B cell (primary cell): ENCODE measurements at regions not wholly inside any gene's neighbourhood (a gene's known extent, or its start where the extent isn't known, plus 50 kb on each side); places are given as distances from the start of the nearest gene placed in this dataset.

Experiments used
- ATAC-seq: fragments of 200-7000 bp; cut with Tn5 transposase; one replicate; pipeline ENCODE4 v1.10.0; 2021; ENCODE audit warnings: low read depth, mild to moderate bottlenecking, moderate number of reproducible peaks, moderate library complexity
- CTCF ChIA-PET: fragments of 350-600 bp; sonication (Branson Sonifier 250); formaldehyde crosslinking; loops from one replicate; lab custom pipeline; 2021; ENCODE audit warnings: antibody characterized with exemption, inconsistent platforms; lab: Charles Lee
- POLR2A ChIA-PET: fragments of 350-600 bp; sonication (Branson Sonifier 250); formaldehyde crosslinking; loops from one replicate; lab custom pipeline; 2021; ENCODE audit warnings: antibody characterized with exemption; lab: Charles Lee
- DNase-seq: peaks from one replicate; pipeline ENCODE4 v3.0.0; 2013
- H2AFZ ChIP-seq: 2 replicates; pipeline ENCODE4 v1.6.1; 2012; ENCODE audit warnings: mild to moderate bottlenecking, low read depth, low read length; ENCODE audit not compliant: insufficient read depth, poor library complexity, severe bottlenecking
- H3K27ac ChIP-seq, 2 donors: 1 replicate in 1 of 2; 2 replicates in 1 of 2; pipeline ENCODE4 v1.5.1; 2012 to 2013; ENCODE audit warnings: low read length in 2 of 2, mild to moderate bottlenecking in 2 of 2, moderate library complexity in 1 of 2
- H3K27me3 ChIP-seq, 4 experiments: fragments of 200-600 bp in 1 of 4; sonication (generic) in 1 of 4; replicated peaks in 1 of 4; 1 replicate in 2 of 4; 2 replicates in 2 of 4; pipeline versions ENCODE4 v1.6.1 to v1.7.0; 2013 to 2016; ENCODE audit warnings: low read length in 3 of 4, mild to moderate bottlenecking in 2 of 4, mixed read lengths in 1 of 4, moderate library complexity in 1 of 4; ENCODE audit not compliant: insufficient read depth in 4 of 4, control insufficient read depth in 3 of 4; ENCODE audit errors: control extremely low read depth in 1 of 4
- H3K36me3 ChIP-seq, 2 experiments: replicated peaks in 1 of 2; 1 replicate in 1 of 2; 2 replicates in 1 of 2; pipeline versions ENCODE4 v1.6.1 to v1.7.1; 2013; ENCODE audit warnings: low read length in 1 of 2; ENCODE audit not compliant: insufficient read depth in 2 of 2, control insufficient read depth in 1 of 2; ENCODE audit errors: control extremely low read depth in 1 of 2, extremely low read depth in 1 of 2
- H3K4me1 ChIP-seq, 2 donors: fragments of 200-600 bp in 1 of 2; sonication (generic) in 1 of 2; 1 replicate in 1 of 2; 2 replicates in 1 of 2; pipeline versions ENCODE4 v1.5.1 to v1.6.1; 2013 to 2017; ENCODE audit warnings: low read length in 2 of 2; ENCODE audit not compliant: control insufficient read depth in 2 of 2, insufficient read depth in 2 of 2
- H3K4me2 ChIP-seq: replicated peaks from 2 replicates; pipeline ENCODE3; 2012; ENCODE audit warnings: mild to moderate bottlenecking, low read depth, low read length; ENCODE audit not compliant: poor library complexity, severe bottlenecking
- H3K4me3 ChIP-seq, 5 experiments: fragments of 200-600 bp in 1 of 5; sonication (generic) in 1 of 5; 1 replicate in 3 of 5; 2 replicates in 2 of 5; pipeline versions ENCODE4 v1.5.1 to v1.7.0; 2011 to 2016; ENCODE audit warnings: low read length in 4 of 5, mild to moderate bottlenecking in 4 of 5, low read depth in 2 of 5, control low read depth in 1 of 5, moderate library complexity in 1 of 5; ENCODE audit not compliant: insufficient read depth in 1 of 5; ENCODE audit errors: control extremely low read depth in 1 of 5, extremely low read depth in 1 of 5
- H3K79me2 ChIP-seq: fragments of 200-600 bp; sonication (generic); one replicate; pipeline ENCODE4 v1.6.0; 2016; ENCODE audit warnings: low read length; ENCODE audit not compliant: control insufficient read depth, insufficient read depth
- H3K9ac ChIP-seq: fragments of 200-600 bp; sonication (generic); 2 replicates; pipeline ENCODE4 v1.6.1; 2017; ENCODE audit warnings: mild to moderate bottlenecking, low read length, moderate library complexity
- H3K9me3 ChIP-seq, 3 donors: one replicate each; pipeline versions ENCODE4 v1.6.1 to v1.7.1; 2013; ENCODE audit warnings: low read length in 2 of 3; ENCODE audit not compliant: control insufficient read depth in 2 of 3, insufficient read depth in 1 of 3; ENCODE audit errors: control extremely low read depth in 1 of 3
- H4K20me1 ChIP-seq: 2 replicates; pipeline ENCODE4 v1.6.0; 2012; ENCODE audit warnings: mild to moderate bottlenecking, low read length; ENCODE audit not compliant: insufficient read depth, control insufficient read depth, poor library complexity, severe bottlenecking
- H3K27ac Mint-ChIP-seq: one replicate; pipeline ENCODE4 v1.8.0; 2021; ENCODE audit warnings: mixed read lengths
- H3K27me3 Mint-ChIP-seq: one replicate; pipeline ENCODE4 v1.8.0; 2021; ENCODE audit warnings: mixed read lengths
- H3K4me1 Mint-ChIP-seq: one replicate; pipeline ENCODE4 v1.8.0; 2021; ENCODE audit warnings: mixed read lengths
- H3K4me3 Mint-ChIP-seq: one replicate; pipeline ENCODE4 v1.8.0; 2021; ENCODE audit warnings: mixed read lengths
- H3K9me3 Mint-ChIP-seq: one replicate; pipeline ENCODE4 v1.8.0; 2022; ENCODE audit warnings: mixed read lengths; ENCODE audit not compliant: insufficient read depth
- EZH2 ChIP-seq: IDR thresholded peaks from 2 replicates; pipeline ENCODE4 v1.6.1; 2012; ENCODE audit warnings: borderline replicate concordance, low read depth, mild to moderate bottlenecking, moderate library complexity, low read length; ENCODE audit not compliant: insufficient read depth, poor library complexity, severe bottlenecking
- WGBS: methylation state at CpG from one replicate; pipeline ENCODE4 v1.1.5; 2013; ENCODE audit warnings: missing lambda C conversion rate; ENCODE audit not compliant: insufficient coverage; 5-methylcytosine and 5-hydroxymethylcytosine counted together
- intact Hi-C: fragments of 100-400 bp; cut with micrococcal nuclease; formaldehyde crosslinking; loops from one replicate; pipeline ENCODE4 v1.10.0; 2022
- TF ChIP-seq, protein P1 (sequence below): fragments of 200-600 bp; IDR thresholded peaks from one replicate; pipeline ENCODE4 v1.8.0; 2022; ENCODE audit warnings: antibody characterized with exemption, mild to moderate bottlenecking

DNA sequence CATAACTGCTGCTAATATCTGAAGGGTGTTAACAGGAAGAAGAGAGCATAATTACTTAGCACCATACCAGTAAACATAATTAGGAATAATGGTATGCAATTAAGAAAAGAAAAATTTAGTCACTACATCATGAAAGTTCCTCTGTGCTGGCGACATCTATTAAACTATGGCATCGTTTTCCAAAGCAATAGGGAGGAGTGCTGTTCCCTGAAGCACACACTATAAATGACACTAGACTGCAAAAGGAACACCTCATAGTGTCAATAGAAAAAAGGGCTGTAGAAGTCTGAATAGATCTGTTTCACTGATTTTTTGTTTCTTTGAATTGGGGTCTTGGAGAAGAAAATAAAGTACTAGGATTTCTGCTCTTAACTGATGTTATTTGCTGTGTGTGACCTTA lies 773.6 kb upstream of the B3GALT2 start:
- H3K9me3 Mint-ChIP-seq, result no peaks in the 10 kb centered on the region
- no peaks in the 10 kb centered on the region for H3K27me3 ChIP-seq
- no peak for DNase-seq
- ChIA-PET CTCF (no interaction called here), POLR2A (no interaction called here)
- no peak overlapping the region for H2AFZ ChIP-seq
- peaks cover 0 to 1% (median 0%) of the 10 kb centered on the region in 3 donors for H3K9me3 ChIP-seq
- no peak overlapping the region for H3K27ac ChIP-seq
- no peak for TF ChIP-seq EZH2
- TF ChIP-seq, protein P1, sequence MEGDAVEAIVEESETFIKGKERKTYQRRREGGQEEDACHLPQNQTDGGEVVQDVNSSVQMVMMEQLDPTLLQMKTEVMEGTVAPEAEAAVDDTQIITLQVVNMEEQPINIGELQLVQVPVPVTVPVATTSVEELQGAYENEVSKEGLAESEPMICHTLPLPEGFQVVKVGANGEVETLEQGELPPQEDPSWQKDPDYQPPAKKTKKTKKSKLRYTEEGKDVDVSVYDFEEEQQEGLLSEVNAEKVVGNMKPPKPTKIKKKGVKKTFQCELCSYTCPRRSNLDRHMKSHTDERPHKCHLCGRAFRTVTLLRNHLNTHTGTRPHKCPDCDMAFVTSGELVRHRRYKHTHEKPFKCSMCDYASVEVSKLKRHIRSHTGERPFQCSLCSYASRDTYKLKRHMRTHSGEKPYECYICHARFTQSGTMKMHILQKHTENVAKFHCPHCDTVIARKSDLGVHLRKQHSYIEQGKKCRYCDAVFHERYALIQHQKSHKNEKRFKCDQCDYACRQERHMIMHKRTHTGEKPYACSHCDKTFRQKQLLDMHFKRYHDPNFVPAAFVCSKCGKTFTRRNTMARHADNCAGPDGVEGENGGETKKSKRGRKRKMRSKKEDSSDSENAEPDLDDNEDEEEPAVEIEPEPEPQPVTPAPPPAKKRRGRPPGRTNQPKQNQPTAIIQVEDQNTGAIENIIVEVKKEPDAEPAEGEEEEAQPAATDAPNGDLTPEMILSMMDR, result no peak
- ATAC-seq, result no peak
- H3K4me1 ChIP-seq, result no peaks in the 10 kb centered on the region
- no peak overlapping the region for H3K4me2 ChIP-seq
- H3K27ac Mint-ChIP-seq, result no peak overlapping the region
- intact Hi-C loops, result no loop called here
- H3K4me1 Mint-ChIP-seq, result no peaks in the 10 kb centered on the region
- no peaks in the 10 kb centered on the region for H3K36me3 ChIP-seq
- H3K27me3 Mint-ChIP-seq, result no peaks in the 10 kb centered on the region
- H4K20me1 ChIP-seq, result no peaks in the 10 kb centered on the region
- no peak overlapping the region for H3K4me3 Mint-ChIP-seq
- no peaks in the 10 kb centered on the region for H3K79me2 ChIP-seq
- H3K9ac ChIP-seq, result no peak overlapping the region
- no peak overlapping the region for H3K4me3 ChIP-seq
- WGBS, result no CpG with 5 or more reads among the region's 2 CpGs

DNA sequence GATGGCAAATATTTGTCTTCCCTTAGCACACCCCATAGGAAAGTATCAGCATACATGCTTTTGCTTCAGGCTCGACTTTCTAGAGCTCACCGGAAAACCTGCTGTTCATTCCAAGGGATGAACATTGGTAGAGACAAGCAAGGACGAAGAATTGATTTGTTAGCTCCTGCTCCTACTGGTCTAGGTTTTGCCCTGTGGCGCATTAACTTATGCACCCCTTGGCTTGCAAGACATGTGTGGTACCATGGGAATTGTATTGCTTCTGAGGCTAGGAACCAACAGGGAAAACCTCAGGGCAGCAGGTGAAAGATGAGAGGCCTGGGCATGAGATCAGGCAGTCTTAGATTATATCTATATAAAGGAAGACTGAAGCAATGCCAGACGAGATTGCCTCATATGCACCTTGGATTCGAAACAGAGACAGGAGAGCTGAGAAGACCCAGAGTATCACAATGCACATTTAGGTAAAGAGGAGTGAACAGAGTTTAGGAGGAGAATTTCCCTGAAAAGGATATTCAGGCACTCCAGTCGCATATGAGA lies 771.2 kb upstream of the B3GALT2 start:
- no peaks in the 10 kb centered on the region for H3K4me1 Mint-ChIP-seq
- H3K27ac Mint-ChIP-seq, result no peak overlapping the region
- no peaks in the 10 kb centered on the region for H3K36me3 ChIP-seq

More for the DNA sequence above, 771.2 kb upstream of the B3GALT2 start:
- Histone ChIP-seq H3K4me3 (no peak overlapping the region), H3K9me3 (no peaks in the 10 kb centered on the region), H4K20me1 (no peaks in the 10 kb centered on the region), H3K9ac (no peak overlapping the region), H3K27me3 (no peaks in the 10 kb centered on the region), H3K79me2 (no peaks in the 10 kb centered on the region), H3K4me2 (no peak overlapping the region), H3K4me1 (no peaks in the 10 kb centered on the region), H2AFZ (no peak overlapping the region), H3K27ac (no peak overlapping the region)
- no peak for TF ChIP-seq EZH2
- TF ChIP-seq, protein P1, result no peak
- ChIA-PET POLR2A (no interaction called here), CTCF (no interaction called here)
- H3K4me3 Mint-ChIP-seq, result no peak overlapping the region
- ATAC-seq (no peak), DNase-seq (no peak)
- H3K9me3 Mint-ChIP-seq, result no peaks in the 10 kb centered on the region
- no peaks in the 10 kb centered on the region for H3K27me3 Mint-ChIP-seq
- 89% methylated on average over 4 of the region's 7 CpGs for WGBS
- intact Hi-C loops, result no loop called here
